K562 (cell line): ENCODE measurements at regions not wholly inside any gene's neighbourhood (a gene's known extent, or its start where the extent isn't known, plus 50 kb on each side); places are given as distances from the start of the nearest gene placed in this dataset.

Experiments used
- CHD7 ChIP-seq: fragments of 200-600 bp; sonication (generic); IDR thresholded peaks from one replicate; pipeline ENCODE4 v1.6.1; 2012; ENCODE audit warnings: mild to moderate bottlenecking, low read depth, low read length, inconsistent platforms

GRCh38 chr10:42974693-42975002, 102.2 kb upstream of the RET start (continued):
- no peak for TF ChIP-seq CHD7
